ENCODE measurements at regions not wholly inside any gene's neighbourhood (a gene's known extent, or its start where the extent isn't known, plus 50 kb on each side); places are given as distances from the start of the nearest gene placed in this dataset.

- TF ChIP-seq CTCF (IDR thresholded peaks at IDR 0.05 in 8 of 11, conservative IDR thresholded peaks at IDR 0.05 in 3 of 11) (no peak), POLR2AphosphoS5 (IDR thresholded peaks at IDR 0.05) (no peak), POLR2A (IDR thresholded peaks at IDR 0.05) (no peak)
Measured at GRCh38 chr12:87302126-87302745, 727.0 kb downstream of the C12orf50 start.
